Kidney (tissue), 13 donors: ENCODE measurements at regions not wholly inside any gene's neighbourhood (a gene's known extent, or its start where the extent isn't known, plus 50 kb on each side); places are given as distances from the start of the nearest gene placed in this dataset.

Experiments used
- DNase-seq, 5 donors: peaks; one replicate each; pipeline ENCODE4 v3.0.0-alpha.2; 2013 to 2020
- FAIRE-seq: peaks from 2 replicates; lab custom pipeline; 2012; peaks lifted over from hg19 to GRCh38; lab: Jason Lieb, UNC
- H3K27ac ChIP-seq, 2 donors: one replicate each; pipeline ENCODE4 v1.7.0; 2013; ENCODE audit warnings: low read depth in 2 of 2, low read length in 2 of 2, inconsistent platforms in 1 of 2
- H3K27me3 ChIP-seq: one replicate; pipeline ENCODE4 v1.7.1; 2013; ENCODE audit warnings: low read length, inconsistent platforms; ENCODE audit not compliant: control insufficient read depth, insufficient read depth
- H3K36me3 ChIP-seq, 3 donors: one replicate each; pipeline versions ENCODE4 v1.7.0 to v1.7.1; 2013; ENCODE audit warnings: low read length in 3 of 3, control low read depth in 1 of 3, inconsistent platforms in 1 of 3; ENCODE audit not compliant: insufficient read depth in 3 of 3, control insufficient read depth in 2 of 3
- H3K4me1 ChIP-seq, 3 donors: one replicate each; pipeline versions ENCODE4 v1.7.0 to v1.7.1; 2013; ENCODE audit warnings: low read length in 3 of 3, inconsistent platforms in 1 of 3, low read depth in 1 of 3; ENCODE audit not compliant: control insufficient read depth in 2 of 3, insufficient read depth in 2 of 3
- H3K4me3 ChIP-seq, 3 donors: one replicate each; pipeline versions ENCODE4 v1.7.0 to v1.8.1; 2013; ENCODE audit warnings: low read length in 3 of 3, control low read depth in 1 of 3, inconsistent platforms in 1 of 3
- H3K9ac ChIP-seq, 3 donors: one replicate each; pipeline versions ENCODE4 v1.7.0 to v1.7.1; 2013; ENCODE audit warnings: low read length in 3 of 3, control low read depth in 1 of 3, inconsistent platforms in 1 of 3
- H3K9me3 ChIP-seq, 3 donors: one replicate each; pipeline versions ENCODE4 v1.7.0 to v1.7.1; 2013; ENCODE audit warnings: low read length in 3 of 3, control low read depth in 1 of 3, inconsistent platforms in 1 of 3; ENCODE audit not compliant: control insufficient read depth in 2 of 3, insufficient read depth in 1 of 3
- CTCF ChIP-seq: IDR thresholded peaks from 3 replicates; pipeline ENCODE4 v1.5.1; 2012; ENCODE audit warnings: mild to moderate bottlenecking, moderate library complexity, borderline replicate concordance; ENCODE audit not compliant: insufficient read depth; ENCODE audit errors: extremely low read depth
- intact Hi-C: fragments of 100-400 bp; cut with DNase I; formaldehyde crosslinking; loops from one replicate; pipeline ENCODE4 v1.11.1; 2022
- donor health status: control.
- donor health status: control.
- donor health status: control.
- donor health status: control.
- donor health status: control.
- donor health status: DM: yes; HTN: yes; CAD: no.
- donor health status: Normal renal cell carcinoma (clear cell type).

DNA sequence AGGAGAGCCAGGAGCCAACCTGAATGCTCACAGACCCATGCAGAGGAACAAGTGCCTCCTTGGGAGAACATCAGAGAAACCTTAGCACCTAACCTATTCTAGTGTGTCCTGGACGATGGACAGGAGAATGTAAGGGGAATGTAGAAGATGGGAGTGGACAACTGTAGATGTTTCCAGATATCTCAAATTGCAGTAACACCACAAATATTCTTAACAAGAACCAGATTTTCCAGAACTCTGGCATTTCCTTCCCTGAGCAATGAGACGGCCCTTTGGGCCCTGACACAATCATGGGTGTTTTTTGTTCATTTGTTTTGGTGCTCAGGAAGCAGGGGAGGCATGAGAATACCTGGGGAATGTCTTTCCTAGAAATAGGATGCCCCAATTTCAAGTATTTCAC, 196.1 kb upstream of the PRSS1 start:
- H3K27me3 ChIP-seq, result no peaks in the 10 kb centered on the region
- DNase-seq, result no peak
- intact Hi-C loops, result no loop called here
- H3K36me3 ChIP-seq, result no peaks in the 10 kb centered on the region
- no peak overlapping the region for H3K4me3 ChIP-seq
- no peaks in the 10 kb centered on the region for H3K4me1 ChIP-seq
- no peaks in the 10 kb centered on the region for H3K9me3 ChIP-seq
- H3K9ac ChIP-seq, result no peak overlapping the region
- no peak for FAIRE-seq
- no peak overlapping the region for H3K27ac ChIP-seq
- no peak for TF ChIP-seq CTCF

DNA sequence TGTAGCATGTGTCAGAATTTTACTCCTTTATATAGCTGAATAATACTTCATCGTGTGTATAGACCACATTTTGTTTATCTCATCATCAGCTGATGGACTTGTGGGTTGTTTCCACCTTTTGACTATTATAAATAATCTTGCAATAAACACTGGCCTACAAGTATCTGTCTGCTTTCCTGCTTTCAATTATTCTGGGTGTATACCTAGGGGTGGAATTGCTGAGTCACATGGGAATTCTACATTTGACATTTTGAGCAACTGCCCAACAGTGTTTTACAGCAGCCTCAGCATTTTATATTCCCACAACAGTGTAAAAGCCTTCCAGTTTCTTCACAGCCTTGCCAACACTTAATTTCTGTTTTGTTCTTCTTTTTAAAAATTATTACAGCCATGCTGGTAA, 200.3 kb upstream of the PRSS1 start:
- Histone ChIP-seq H3K36me3 (no peaks in the 10 kb centered on the region), H3K4me3 (no peak overlapping the region), H3K27me3 (no peaks in the 10 kb centered on the region), H3K27ac (no peak overlapping the region), H3K9me3 (no peaks in the 10 kb centered on the region), H3K4me1 (no peaks in the 10 kb centered on the region), H3K9ac (no peak overlapping the region)
- FAIRE-seq, result no peak
- TF ChIP-seq CTCF, result no peak
- no peak for DNase-seq
- intact Hi-C loops, result no loop called here

GRCh38 chr7:142546452-142546851, 202.8 kb upstream of the PRSS1 start:
- DNase-seq (no peak), FAIRE-seq (no peak)
- H3K9ac ChIP-seq, result no peak overlapping the region
- intact Hi-C loops, result no loop called here
- H3K4me1 ChIP-seq, result no peaks in the 10 kb centered on the region
- no peaks in the 10 kb centered on the region for H3K9me3 ChIP-seq
- no peaks in the 10 kb centered on the region for H3K27me3 ChIP-seq
- no peak overlapping the region for H3K4me3 ChIP-seq
- no peaks in the 10 kb centered on the region for H3K36me3 ChIP-seq
- H3K27ac ChIP-seq, result no peak overlapping the region
- TF ChIP-seq CTCF, result no peak

- TF ChIP-seq CTCF, result no peak
- no peaks in the 10 kb centered on the region for H3K9me3 ChIP-seq
- no peak for DNase-seq
- FAIRE-seq, result no peak
- no peaks in the 10 kb centered on the region for H3K36me3 ChIP-seq
- H3K27ac ChIP-seq, result no peak overlapping the region
- intact Hi-C loops, result no loop called here
- H3K27me3 ChIP-seq, result no peaks in the 10 kb centered on the region
- no peak overlapping the region for H3K4me3 ChIP-seq
- no peaks in the 10 kb centered on the region for H3K4me1 ChIP-seq
- H3K9ac ChIP-seq, result no peak overlapping the region
These were observed 206.3 kb upstream of the PRSS1 start for GRCh38 chr7:142542942-142543341.
